Adrenal gland (tissue), 5 donors: ENCODE measurements at regions not wholly inside any gene's neighbourhood (a gene's known extent, or its start where the extent isn't known, plus 50 kb on each side); places are given as distances from the start of the nearest gene placed in this dataset.
"Not testable (repeated sequence)": the region's sequence is repeated elsewhere in the genome, so short reads cannot be mapped to it uniquely, and the experiment has no call there.

Experiments
- CTCF ChIP-seq, 6 experiments: fragments of 450-650 bp in 4 of 6; fragments of 200-600 bp in 2 of 6; sonication (generic) in 1 of 6; IDR thresholded peaks; 1 replicate in 5 of 6; 2 replicates in 1 of 6; pipeline versions ENCODE4 v1.5.1 to v1.8.0; 2016 to 2021; ENCODE audit warnings: antibody characterized with exemption in 6 of 6, mild to moderate bottlenecking in 2 of 6, moderate library complexity in 1 of 6
- POLR2A ChIP-seq, 2 donors: fragments of 450-650 bp; IDR thresholded peaks; one replicate each; pipeline ENCODE4 v1.6.1; 2017; ENCODE audit warnings: antibody characterized with exemption in 2 of 2, mild to moderate bottlenecking in 2 of 2, moderate library complexity in 1 of 2
- donor health status: DM: no; HTN: no; CAD: no.

- not testable (repeated sequence) for TF ChIP-seq CTCF, POLR2A (IDR thresholded peaks at IDR 0.05)
Observed at GRCh38 chr3:150336363-150336762, 71.7 kb upstream of the TSC22D2 start.
